HPDE6-E6E7 (cell line): ENCODE measurements at regions not wholly inside any gene's neighbourhood (a gene's known extent, or its start where the extent isn't known, plus 50 kb on each side); places are given as distances from the start of the nearest gene placed in this dataset.

Experiments used
- DNase-seq: peaks from one replicate; pipeline ENCODE4 v3.0.0; 2011; ENCODE audit warnings: missing footprints; ENCODE audit errors: extremely low spot score

DNA sequence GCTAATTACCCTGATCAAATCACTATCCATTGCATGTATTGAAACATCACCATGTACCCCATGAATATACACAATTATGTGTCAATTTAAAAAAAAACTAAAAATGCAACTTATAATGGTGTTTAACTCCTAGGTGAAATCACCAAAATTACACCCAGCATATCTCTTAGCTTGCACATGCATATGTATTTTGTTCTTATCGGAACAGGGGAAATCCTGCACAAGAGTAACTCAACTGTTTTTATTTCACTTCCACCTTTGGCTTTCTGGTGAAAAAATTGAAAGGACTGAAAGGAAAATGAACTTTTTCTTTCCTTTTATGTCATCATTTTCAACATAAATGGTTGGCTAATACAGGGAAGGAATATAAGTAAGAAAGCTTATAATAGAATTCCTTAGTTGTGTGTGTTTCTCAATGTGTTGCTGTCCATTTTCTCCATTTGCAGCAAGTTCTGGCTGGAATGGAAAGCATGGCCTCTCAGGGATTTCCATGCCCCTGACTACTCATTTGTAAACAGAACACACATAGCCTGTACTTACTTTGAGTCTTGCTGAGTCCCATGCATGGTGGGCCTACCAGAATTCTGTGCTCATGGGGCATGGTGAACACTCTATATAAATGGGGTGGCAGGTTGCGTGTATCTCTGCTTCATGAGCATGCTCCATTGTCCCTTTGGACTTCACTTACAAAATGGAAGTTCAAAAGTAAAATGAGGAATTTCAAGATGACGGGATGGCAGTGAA, 462.0 kb downstream of the HS3ST3B1 start:
- DNase-seq: no peak

DNA sequence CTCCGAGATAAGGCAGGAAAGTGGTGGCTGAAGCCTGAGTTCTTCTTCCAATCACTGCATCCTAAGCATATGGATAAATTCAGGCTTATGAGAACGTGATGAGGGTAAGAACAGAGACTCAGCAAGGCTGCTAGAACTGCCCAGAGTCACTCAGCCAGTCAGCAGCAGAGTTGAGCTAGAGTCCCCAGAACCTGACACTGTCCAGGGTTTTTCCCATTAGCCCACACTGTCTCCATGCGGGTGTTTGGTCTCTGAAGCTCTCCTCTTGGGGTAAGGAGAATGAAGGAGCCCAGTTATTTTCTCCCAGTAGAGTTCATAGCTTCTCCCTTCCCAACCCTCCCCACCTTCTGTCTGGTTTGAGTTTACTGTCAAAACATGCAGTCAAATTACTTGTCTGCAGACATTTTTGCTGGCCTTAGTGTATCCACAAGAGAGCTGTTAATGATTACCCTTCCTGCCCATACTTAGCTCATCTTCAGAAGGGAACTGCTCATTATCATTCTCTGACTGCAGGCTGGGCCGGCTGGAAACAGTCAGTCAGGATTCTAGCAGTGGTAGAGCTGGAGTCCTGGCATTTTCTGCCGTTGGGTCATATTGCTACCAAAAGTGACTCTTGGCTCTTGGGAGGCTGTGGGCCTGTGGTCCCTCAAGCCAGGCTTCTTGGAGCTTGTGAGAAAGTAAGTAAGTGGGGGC, 460.0 kb downstream of the HS3ST3B1 start:
- DNase-seq: no peak

DNA sequence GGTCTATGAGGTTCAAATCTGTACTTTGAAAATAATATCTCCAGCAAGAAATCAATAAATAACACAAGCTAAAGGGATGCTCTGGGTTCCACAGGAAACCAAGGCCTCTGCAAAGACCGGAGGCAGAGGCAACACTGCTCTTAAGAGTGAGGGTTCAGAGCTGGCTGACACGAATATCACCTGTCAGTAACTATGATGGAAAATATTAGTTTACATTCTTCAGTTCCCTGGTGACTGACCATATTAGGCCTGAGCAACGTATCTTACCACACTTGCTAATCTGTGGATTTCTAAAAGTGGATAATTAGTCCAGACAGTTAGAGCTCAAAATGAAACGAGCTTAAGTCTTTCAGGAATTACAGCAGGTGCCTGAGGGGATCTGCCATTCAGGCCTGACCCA, 459.3 kb downstream of the HS3ST3B1 start:
- DNase-seq: no peak

DNA sequence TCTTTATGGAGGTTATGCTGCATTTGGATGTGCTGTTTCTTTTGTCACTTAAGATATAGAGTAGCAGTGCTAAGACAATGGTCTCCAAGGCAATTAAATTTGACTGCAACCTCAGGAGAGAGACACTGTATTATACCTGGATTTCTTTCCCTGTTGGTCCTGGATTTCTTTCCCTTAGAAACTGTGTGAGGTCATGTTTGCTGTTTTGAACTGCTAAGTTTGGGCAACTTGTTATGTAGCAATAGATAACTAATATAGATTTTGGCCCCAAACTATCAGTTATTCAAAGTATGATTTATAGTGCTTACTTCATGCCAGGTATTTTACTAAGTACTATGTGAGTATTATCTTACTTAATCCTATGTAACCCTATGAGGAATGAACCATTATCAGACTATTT, 458.4 kb downstream of the HS3ST3B1 start:
- DNase-seq: no peak

DNA sequence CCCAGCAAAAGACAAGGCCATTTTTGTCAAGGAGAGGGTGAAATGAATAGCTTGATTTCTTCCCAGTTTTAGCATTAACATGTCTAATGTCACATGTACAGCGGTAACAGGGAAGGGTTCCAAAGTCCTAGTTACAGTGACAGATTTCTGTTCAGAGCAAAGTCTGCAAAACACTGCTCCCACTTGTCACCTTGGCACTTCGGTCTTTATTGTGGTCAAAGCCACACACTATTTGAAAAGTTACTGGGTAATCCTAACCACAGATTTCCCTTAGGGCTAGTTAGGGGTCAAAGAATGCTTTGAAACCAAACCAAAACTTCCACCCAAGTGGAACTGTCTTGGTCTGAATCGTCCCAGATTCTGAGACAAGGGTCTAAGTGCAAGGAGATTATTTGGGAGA, 455.6 kb downstream of the HS3ST3B1 start:
- no peak for DNase-seq

DNA sequence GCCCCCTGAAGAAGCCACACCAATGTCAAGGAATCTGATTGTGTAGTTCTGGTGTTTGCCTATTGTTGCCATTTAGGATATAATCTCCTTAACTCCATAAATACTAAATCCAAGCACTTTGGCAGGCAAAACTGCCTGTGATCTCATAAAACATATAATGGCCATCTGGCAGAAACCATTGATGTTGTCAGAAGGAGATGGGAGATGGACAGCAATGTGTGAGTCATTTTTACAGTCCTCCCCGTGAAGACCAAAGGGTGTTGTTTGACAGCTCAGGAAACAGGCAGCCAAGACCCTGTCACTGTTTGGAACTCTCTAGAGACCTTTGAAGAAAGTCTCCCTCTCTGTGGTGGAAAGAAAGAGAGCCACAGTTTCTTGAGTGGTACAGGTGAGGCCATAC, 454.1 kb downstream of the HS3ST3B1 start:
- no peak for DNase-seq

DNA sequence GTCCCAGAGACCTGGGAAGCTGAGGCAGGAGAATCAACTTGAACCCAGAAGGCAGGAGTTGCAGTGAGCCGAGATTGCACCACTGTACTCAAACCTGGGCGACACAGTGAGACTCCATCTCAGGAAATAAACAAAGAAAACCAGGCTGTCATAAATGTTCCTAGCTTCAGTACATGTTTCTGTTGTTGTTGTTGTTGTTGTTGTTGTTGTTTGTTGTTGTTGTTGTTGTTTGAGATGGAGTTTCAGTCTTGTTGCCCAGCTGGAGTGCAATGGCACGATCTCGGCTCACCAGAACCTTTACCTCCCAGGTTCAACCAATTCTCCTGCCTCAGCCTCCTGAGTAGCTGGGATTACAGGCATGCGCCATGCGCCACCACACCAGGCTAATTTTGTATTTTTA, 452.5 kb downstream of the HS3ST3B1 start:
- no peak for DNase-seq

DNA sequence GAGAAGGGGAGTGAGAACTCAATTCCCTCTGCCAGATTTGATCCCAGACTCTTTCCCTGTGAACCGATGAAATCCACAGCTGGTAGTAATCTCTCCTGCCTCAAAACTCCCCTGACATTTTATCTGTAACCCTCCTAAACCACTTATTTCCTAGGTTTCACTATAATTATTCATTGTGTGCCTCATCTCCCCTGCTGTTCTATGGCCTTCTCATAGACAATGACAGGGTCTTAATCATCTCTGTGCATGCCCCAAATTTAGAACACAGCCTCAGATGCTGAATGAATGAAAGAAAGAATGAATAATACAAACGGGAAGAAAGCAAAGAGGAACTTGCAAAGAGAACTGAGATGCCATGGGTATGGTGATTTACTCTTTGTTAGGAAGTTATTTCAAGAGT, 451.1 kb downstream of the HS3ST3B1 start:
- no peak for DNase-seq

DNA sequence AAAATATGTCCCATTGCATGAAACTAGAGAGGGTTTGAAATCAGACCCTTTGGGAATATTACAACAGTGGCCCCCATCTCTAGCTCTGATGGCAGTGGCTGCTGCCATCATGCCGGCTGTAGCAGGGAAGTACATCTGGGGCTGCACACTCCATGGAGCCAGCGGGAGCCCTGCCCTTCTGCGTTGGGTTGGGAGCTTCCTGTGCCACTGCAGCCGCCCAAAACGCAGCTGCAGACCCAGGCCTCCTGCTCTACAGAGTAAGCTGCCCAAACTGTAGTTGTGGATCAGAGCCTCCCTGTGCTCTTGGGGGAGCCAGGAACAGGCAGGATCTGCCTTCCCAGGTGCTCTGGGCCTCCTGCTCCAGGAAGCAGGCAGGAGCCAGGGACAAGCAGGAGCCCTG, 450.0 kb downstream of the HS3ST3B1 start:
- no peak for DNase-seq

DNA sequence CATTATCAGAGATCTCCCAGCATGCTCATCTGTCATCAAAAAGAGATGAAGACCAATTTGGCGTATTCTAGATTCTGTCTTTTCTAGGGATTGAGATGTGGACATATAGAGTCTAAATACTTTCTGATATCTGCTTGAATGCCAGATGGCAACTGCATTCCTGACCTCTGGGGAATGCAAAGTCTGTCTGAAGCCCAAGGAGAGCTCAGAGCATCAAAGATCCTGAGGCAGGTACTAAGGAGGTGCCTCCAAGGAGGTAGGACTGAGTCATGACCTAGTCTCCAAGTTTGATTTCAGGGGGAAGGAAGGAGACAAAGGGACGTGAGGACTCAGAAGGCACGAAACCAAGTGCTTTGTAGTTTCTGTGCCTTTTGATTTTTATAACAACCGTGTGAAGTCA, 448.4 kb downstream of the HS3ST3B1 start:
- DNase-seq: no peak

DNA sequence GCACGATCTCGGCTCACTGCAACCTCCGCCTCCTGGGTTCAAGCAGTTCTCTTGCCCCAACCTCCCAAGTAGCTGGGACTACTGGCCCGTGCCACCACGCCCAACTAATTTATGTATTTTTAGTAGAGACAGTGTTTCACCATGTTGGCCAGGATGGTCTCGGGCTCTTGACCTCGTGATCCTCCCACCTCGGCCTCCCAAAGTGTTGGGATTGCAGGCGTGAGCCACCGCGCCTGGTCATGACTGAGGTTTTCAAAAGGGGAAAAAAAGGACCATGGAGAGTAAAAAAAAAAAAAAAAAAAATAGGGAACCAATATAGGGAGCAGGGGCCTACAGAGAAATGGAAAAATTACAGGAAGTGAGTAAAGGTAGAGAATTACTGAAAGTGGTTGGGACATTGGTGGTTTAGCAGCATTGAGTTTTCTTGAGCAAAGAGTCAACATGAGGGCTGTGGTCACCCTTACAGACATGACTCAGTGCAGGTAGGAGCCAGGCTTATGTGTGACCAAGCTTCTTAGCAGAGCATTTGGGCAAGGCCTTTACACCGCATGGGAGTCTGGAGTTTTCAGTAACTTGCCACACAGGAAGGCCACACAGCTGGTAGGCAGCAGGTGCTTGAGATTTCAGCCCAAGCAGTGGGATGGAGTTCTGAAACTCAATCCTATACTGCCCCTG, 447.3 kb downstream of the HS3ST3B1 start:
- DNase-seq: no peak

DNA sequence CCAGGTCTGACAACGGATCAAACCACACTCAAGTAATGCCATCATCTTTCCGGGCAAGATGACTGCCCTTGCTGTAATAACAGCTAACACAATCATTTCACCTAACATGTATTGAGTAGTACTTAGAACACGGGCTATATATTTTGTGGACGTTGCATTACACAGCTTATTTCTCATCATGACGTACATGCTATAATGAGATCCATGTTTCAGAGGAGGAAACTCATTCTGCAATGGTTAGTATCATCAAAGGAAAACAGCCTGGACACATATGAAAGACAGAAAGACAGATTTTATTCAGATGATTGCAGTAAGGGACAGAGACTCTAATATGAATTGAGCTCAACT, 446.7 kb downstream of the HS3ST3B1 start:
- DNase-seq: no peak

DNA sequence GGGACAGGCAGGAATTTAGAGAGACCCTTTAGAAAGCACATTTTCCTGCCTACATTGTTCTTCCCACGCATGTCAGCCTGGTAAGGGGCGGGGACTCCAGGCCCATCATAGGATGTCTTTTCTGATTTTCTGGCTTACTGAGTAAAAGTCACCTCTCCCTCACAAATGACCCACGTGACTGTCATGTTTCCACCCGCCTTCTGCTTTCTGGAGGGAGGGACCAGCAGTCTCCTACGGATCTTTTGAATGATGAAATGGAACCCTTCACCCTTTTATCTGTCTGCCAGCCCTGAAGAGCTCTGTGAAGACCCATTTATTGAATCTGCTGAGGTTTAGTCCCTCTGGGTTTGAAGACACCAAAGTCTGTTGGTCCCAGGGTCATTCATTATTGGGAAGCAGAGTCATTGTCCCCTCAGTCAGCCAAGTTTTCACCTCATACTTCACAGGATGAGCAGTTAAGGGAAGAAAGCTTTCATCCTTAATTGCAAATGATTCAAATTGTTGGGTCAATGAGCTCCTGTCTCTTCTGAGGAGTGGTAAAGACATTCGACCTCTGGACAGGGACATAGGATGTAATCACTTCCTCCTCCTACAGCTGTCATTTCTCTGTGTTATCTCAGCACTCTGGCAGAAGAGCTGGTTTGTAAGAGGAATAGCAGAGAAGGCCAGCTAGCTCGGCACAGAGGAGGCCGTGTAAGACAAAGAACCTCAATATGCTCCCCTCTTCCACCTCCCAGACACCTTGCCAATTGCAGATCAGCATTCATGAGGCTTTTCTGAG, 446.1 kb downstream of the HS3ST3B1 start:
- DNase-seq: no peak

DNA sequence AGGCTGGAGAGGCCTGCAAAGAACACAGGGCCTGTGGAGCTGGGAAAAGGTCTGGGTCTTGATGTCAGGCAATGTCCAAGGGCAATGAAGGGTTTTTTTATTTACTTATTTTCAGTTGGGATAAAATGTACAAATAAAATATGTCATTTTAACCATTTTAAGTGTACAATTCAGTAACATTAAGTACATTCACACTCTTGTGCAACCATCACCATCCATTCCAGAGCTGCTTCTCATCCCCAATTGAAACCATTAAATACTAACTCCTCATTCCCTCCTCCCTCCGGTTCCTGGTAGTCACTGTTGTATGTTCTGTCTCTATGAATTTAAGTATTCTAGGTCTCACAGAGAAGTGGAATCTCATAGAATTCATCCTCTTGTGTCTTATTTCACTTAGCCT, 444.7 kb downstream of the HS3ST3B1 start:
- DNase-seq: no peak

DNA sequence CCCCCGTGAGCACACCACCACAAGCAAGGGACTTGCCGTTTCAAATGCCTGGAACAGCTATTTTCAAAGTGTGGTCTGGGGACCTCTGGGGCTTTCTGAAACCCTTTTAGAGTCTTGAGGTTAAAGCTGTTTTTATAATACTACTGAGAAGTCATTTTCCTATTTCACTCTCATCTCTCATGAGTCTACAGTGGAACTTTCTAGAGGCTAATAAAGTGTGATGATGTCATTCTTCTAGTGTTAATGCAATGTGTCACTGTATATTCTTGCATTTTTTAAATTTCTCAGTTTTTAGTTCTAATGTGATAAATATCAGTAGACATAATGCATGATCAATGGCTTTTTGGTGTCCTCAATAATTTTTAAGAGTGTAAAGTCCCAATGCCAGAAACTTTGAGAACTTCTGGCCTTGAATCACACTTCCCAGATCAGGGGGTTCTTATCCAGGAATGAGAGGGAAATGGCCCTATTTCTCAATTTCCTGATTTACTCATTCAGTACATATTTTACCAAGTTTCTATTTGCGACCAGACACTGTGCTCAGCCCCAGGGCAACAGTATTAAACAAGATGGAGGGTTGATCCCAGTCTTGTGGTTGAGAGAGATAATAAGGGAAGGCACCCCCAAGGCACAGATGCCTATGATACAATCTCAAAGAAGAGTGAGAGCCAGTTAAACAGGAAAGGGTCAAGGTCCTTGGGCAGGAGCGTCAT, 444.0 kb downstream of the HS3ST3B1 start:
- DNase-seq: no peak

DNA sequence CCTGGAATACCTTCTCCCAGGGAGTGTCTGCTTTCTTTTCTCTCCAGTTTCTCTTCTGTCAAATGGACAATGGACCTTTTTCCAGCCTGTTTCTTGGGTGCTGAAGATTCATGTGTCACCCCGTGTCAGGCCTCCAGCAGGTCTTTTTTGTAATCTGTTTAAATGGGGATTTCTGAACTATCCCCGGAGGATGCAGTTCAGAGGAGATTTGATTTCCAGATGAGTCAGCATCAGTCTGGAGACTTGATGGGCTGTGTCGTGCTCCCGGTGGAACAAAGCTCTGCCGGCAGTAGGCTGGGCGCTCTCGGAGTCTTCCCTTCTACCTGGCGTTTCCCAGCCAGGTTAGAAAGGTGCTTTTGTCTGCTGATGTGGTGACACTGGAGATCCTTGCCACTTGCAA, 440.6 kb downstream of the HS3ST3B1 start:
- DNase-seq: peak; percentile 52

DNA sequence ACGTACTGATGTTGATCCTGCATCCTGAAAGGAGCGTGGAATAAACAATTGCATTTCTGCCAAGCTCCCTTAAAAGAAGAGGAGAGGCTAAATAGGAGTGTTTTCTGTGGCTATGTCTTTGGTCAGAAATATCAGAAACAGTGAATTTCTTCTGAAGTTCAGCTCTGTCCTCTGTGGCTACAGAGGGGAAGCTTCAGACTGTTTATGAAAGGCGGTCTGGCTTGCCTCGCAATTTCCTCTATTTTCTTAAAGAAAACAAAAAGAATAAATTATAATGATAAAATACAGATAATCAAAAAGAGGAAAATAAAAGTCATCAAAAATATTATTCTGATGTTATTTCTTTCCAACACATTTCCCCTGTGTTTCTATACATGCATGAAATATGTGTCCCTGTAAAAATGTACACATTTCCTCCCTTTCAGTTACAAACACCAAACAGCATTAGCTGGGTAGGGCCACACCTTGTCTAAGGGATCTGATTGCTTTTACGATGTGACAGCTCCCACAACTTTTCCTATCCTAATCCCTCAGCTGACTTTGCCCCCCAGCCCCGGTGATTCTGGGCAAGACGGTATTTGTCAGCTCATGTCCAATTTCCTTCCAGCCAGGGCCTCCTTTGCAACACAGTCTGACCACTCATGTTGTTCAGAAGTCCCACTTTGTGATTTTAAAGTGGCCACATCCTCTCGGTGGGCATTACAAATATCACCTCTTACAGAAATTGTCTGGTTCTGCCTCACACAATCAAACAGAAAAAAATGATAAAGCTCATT, 439.0 kb downstream of the HS3ST3B1 start:
- no peak for DNase-seq

DNA sequence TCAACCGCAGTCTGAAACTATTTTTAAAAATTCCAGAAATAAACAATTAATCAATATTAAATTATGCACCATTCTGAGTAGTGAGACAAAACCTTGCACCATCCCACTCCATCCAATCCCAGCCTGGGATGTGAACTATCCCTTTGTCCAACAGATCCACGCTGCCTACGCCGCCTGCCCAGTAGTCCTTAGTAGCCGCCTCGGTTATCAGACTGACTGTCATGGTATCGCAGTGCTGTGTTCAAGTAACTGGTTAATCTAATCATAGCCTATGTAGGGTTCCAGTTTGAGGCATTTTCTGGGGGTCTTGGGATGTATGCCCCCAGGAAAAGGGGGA, 437.7 kb downstream of the HS3ST3B1 start:
- DNase-seq: no peak

DNA sequence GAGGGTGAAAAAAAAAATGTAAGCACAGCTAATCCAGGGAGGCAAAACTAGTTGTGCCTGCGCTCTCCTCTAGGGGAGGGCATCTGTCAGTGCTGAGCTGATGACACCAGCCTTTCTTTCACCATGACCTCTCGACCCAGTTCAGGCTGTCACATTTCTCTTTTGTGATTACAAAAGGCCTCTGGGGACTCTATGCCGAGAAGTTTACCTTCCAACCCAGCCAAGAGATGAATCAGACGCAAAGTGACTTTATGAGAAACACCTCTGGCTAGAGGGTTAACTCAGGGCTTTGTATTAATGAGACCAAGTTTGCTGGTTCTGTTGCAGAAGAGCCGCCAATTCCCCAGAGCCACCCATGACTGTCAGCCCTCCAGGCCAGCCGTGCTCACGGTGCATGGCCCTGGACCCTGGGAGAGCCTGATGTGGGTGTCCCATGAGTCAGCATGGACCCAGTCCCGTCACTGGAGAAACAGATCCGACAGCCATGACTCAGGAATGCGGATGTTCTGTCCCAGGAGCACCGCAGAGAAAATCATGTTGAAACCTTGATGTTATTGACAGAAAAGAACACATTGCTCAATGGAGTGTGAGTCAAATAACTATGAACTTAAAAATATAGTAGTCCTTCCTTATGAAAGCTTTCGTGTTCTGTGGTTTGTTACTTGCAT, 437.2 kb downstream of the HS3ST3B1 start:
- DNase-seq: peak; percentile 99

DNA sequence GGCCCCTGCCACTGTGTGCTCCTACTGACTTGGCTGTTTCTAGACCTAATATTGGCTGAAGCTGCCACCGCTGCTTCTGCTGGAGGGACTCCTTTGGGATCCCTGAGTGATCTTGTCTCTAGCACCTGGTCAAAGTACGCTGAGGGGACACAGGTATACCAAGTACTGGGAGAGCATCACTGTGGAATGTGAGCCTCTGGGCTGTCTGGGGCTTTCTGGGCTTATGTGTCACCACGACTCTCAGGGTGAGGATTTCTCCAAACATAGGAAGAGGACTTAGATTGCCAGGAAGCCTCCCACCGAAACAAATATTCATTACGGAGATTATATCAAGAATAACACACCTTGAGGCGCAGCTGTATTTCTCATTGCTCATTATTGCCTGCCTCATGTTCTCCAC, 435.8 kb downstream of the HS3ST3B1 start:
- DNase-seq: no peak

DNA sequence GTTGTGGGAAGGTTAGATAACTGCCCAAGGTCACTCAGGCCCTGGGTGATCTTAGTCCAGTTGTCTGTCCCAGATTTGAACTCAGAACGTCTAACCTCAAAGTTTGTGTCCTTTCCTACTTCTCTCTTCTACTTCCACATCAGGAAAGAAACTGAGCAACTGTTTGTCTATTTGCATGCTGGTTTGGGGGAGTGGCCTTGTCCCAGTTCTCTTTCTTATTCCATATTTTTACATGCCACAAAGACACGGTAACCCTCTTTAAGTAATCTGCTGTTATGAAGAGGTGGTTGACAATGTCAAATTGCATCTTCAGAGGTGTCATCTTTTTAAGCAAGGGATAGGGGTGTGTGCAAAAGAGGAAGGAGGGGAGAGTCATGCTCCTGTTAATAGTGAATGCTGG, 432.5 kb downstream of the HS3ST3B1 start:
- DNase-seq: no peak
